Left ventricle myocardium inferior (tissue), 1 donor: ENCODE measurements at regions not wholly inside any gene's neighbourhood (a gene's known extent, or its start where the extent isn't known, plus 50 kb on each side); places are given as distances from the start of the nearest gene placed in this dataset.

Source experiments
- DNase-seq: peaks from one replicate; pipeline ENCODE4 v3.0.0-alpha.2; 2020
- H3K27ac ChIP-seq: fragments of 200-600 bp; replicated peaks from 2 replicates; pipeline ENCODE4 v1.8.0; 2021
- H3K27me3 ChIP-seq: fragments of 200-600 bp; 2 replicates; pipeline ENCODE4 v1.8.0; 2021; ENCODE audit warnings: low read depth
- H3K36me3 ChIP-seq: fragments of 200-600 bp; 2 replicates; pipeline ENCODE4 v1.8.0; 2021
- H3K4me1 ChIP-seq: fragments of 200-600 bp; 2 replicates; pipeline ENCODE4 v1.8.0; 2021
- H3K4me3 ChIP-seq: fragments of 200-600 bp; 2 replicates; pipeline ENCODE4 v1.8.0; 2021; ENCODE audit warnings: mild to moderate bottlenecking, moderate library complexity
- H3K9me3 ChIP-seq: fragments of 200-600 bp; replicated peaks from 2 replicates; pipeline ENCODE4 v1.8.0; 2021
- CTCF ChIP-seq: fragments of 200-600 bp; IDR thresholded peaks from 2 replicates; pipeline ENCODE4 v1.8.0; 2021; ENCODE audit warnings: antibody characterized with exemption, mild to moderate bottlenecking, borderline replicate concordance
- intact Hi-C: fragments of 100-400 bp; cut with micrococcal nuclease; formaldehyde crosslinking; loops from one replicate; pipeline ENCODE4 v1.11.0; 2022
- donor health status: DM: no; HTN: yes; CAD: no; lungs with severe emphysema.

- Histone ChIP-seq H3K36me3 (no peaks in the 10 kb centered on the region), H3K4me1 (no peaks in the 10 kb centered on the region), H3K9me3 (no peaks in the 10 kb centered on the region), H3K4me3 (no peak overlapping the region), H3K27ac (no peak overlapping the region), H3K27me3 (no peaks in the 10 kb centered on the region)
- no peak for DNase-seq
- intact Hi-C loops: no loop called here
- no peak for TF ChIP-seq CTCF
Measured at GRCh38 chr12:58615576-58615975, 304.7 kb downstream of the LRIG3 start.

GRCh38 chr12:58616618-58617017 lies 303.7 kb downstream of the LRIG3 start:
- intact Hi-C loops: no loop called here
- H3K4me1 ChIP-seq: no peaks in the 10 kb centered on the region
- TF ChIP-seq CTCF: no peak
- H3K27ac ChIP-seq: no peak overlapping the region
- H3K36me3 ChIP-seq: no peaks in the 10 kb centered on the region
- H3K27me3 ChIP-seq: peaks cover 4% of the 10 kb centered on the region
- no peak for DNase-seq
- no peaks in the 10 kb centered on the region for H3K9me3 ChIP-seq
- H3K4me3 ChIP-seq: no peak overlapping the region

GRCh38 chr12:58621126-58621525 lies 299.2 kb downstream of the LRIG3 start:
- Histone ChIP-seq H3K36me3 (no peaks in the 10 kb centered on the region), H3K27ac (no peak overlapping the region), H3K27me3 (peaks cover 4% of the 10 kb centered on the region), H3K4me1 (no peaks in the 10 kb centered on the region), H3K4me3 (no peak overlapping the region), H3K9me3 (peaks cover 8% of the 10 kb centered on the region)
- intact Hi-C loops: no loop called here
- DNase-seq: no peak
- TF ChIP-seq CTCF: no peak

DNA sequence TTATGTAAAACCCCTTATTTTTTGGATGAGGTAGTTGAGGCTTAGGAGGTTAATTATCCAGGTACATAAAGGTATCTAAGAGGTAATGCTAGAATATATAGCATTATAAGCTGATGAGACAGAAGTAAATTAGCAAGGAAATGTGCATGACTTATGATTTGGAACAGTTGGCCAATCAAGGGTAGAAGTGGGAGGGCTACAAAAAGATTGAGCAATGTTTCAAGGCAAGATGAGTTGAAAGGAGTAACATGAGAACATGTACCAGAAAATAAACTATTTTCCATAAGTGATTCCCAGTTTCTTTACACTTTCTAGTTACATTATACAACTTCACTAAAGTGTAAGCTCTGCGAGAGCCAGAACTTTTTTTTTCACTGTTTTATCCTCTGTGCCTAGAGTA lies 290.9 kb downstream of the LRIG3 start:
- TF ChIP-seq CTCF: no peak
- no peak overlapping the region for H3K4me3 ChIP-seq
- no peaks in the 10 kb centered on the region for H3K4me1 ChIP-seq
- intact Hi-C loops: no loop called here
- DNase-seq: no peak
- no peaks in the 10 kb centered on the region for H3K36me3 ChIP-seq
- peaks cover 38% of the 10 kb centered on the region for H3K9me3 ChIP-seq
- no peaks in the 10 kb centered on the region for H3K27me3 ChIP-seq
- no peak overlapping the region for H3K27ac ChIP-seq

- Histone ChIP-seq H3K36me3 (no peaks in the 10 kb centered on the region), H3K27ac (no peak overlapping the region), H3K4me1 (no peaks in the 10 kb centered on the region), H3K4me3 (no peak overlapping the region), H3K27me3 (no peaks in the 10 kb centered on the region), H3K9me3 (peaks cover 42% of the 10 kb centered on the region)
- no peak for TF ChIP-seq CTCF
- intact Hi-C loops: no loop called here
- no peak for DNase-seq
Measured at GRCh38 chr12:58633479-58633878, 286.8 kb downstream of the LRIG3 start.

GRCh38 chr12:58639318-58639934 lies 280.9 kb downstream of the LRIG3 start:
- Histone ChIP-seq H3K4me1 (no peaks in the 10 kb centered on the region), H3K4me3 (no peak overlapping the region), H3K36me3 (no peaks in the 10 kb centered on the region), H3K9me3 (peaks cover 12% of the 10 kb centered on the region), H3K27me3 (no peaks in the 10 kb centered on the region), H3K27ac (no peak overlapping the region)
- no peak for DNase-seq
- intact Hi-C loops: no loop called here
- TF ChIP-seq CTCF: no peak
